Smooth muscle cell (in vitro differentiated cells): ENCODE measurements at regions not wholly inside any gene's neighbourhood (a gene's known extent, or its start where the extent isn't known, plus 50 kb on each side); places are given as distances from the start of the nearest gene placed in this dataset.

Experiments used
- DNase-seq: peaks from one replicate; lab custom pipeline; 2025; ENCODE audit not compliant: unreplicated experiment; lab: John Stamatoyannopoulos, UW
- H2AFZ ChIP-seq: fragments of 200-600 bp; sonication (generic); 2 replicates; pipeline ENCODE4 v1.6.0; 2016; ENCODE audit warnings: antibody characterized with exemption, low read depth, mild to moderate bottlenecking
- H3F3A ChIP-seq: fragments of 200-600 bp; sonication (generic); 2 replicates; pipeline ENCODE4 v1.6.0; 2017; ENCODE audit warnings: antibody characterized with exemption, low read depth
- H3K27ac ChIP-seq: fragments of 200-600 bp; sonication (generic); 2 replicates; pipeline ENCODE4 v1.5.1; 2016; ENCODE audit warnings: low read depth, mild to moderate bottlenecking
- H3K27me3 ChIP-seq: fragments of 200-600 bp; sonication (generic); 2 replicates; pipeline ENCODE4 v1.6.1; 2016; ENCODE audit warnings: low read depth, mild to moderate bottlenecking
- H3K36me3 ChIP-seq: fragments of 200-600 bp; sonication (generic); 2 replicates; pipeline ENCODE4 v1.5.1; 2016; ENCODE audit warnings: low read depth
- H3K4me1 ChIP-seq: fragments of 200-600 bp; sonication (generic); 2 replicates; pipeline ENCODE4 v1.5.1; 2016; ENCODE audit warnings: low read depth
- H3K4me2 ChIP-seq: fragments of 200-600 bp; sonication (generic); 2 replicates; pipeline ENCODE4 v1.6.0; 2016; ENCODE audit warnings: mild to moderate bottlenecking
- H3K4me3 ChIP-seq: fragments of 200-600 bp; sonication (generic); 2 replicates; pipeline ENCODE4 v1.5.1; 2016; ENCODE audit warnings: mild to moderate bottlenecking
- H3K79me2 ChIP-seq: fragments of 200-600 bp; sonication (generic); 2 replicates; pipeline ENCODE4 v1.6.0; 2016; ENCODE audit warnings: low read depth, mild to moderate bottlenecking
- H3K9ac ChIP-seq: fragments of 200-600 bp; sonication (generic); 2 replicates; pipeline ENCODE4 v1.6.0; 2016; ENCODE audit warnings: low read depth
- H3K9me3 ChIP-seq: fragments of 200-600 bp; sonication (generic); replicated peaks from 2 replicates; pipeline ENCODE4 v1.5.1; 2016; ENCODE audit warnings: low read depth
- H4K20me1 ChIP-seq: fragments of 200-600 bp; sonication (generic); 2 replicates; pipeline ENCODE4 v1.6.0; 2016; ENCODE audit warnings: low read depth
- CTCF ChIP-seq: fragments of 200-600 bp; sonication (generic); IDR thresholded peaks from 2 replicates; pipeline ENCODE4 v1.5.1; 2017; ENCODE audit warnings: borderline replicate concordance, mild to moderate bottlenecking, antibody characterized with exemption; ENCODE audit not compliant: insufficient read depth, poor library complexity, severe bottlenecking
- WGBS: methylation state at CpG from one replicate; pipeline ENCODE4 v1.1.7; 2016; ENCODE audit warnings: low lambda C conversion rate; 5-methylcytosine and 5-hydroxymethylcytosine counted together

GRCh38 chr6:56364431-56364826, 117.0 kb upstream of the COL21A1 start:
- no peak for TF ChIP-seq CTCF
- H4K20me1 ChIP-seq = no peaks in the 10 kb centered on the region
- no peak overlapping the region for H3K9ac ChIP-seq
- H3K9me3 ChIP-seq = no peaks in the 10 kb centered on the region
- no peaks in the 10 kb centered on the region for H3K79me2 ChIP-seq
- H2AFZ ChIP-seq = no peak overlapping the region
- H3K4me3 ChIP-seq = no peak overlapping the region
- H3K4me1 ChIP-seq = peaks cover 23% of the 10 kb centered on the region
- H3K27ac ChIP-seq = peak overlapping the region; percentile 43
- no peak for DNase-seq
- peak overlapping the region; percentile 70 for H3K4me2 ChIP-seq
- peaks cover 4% of the 10 kb centered on the region for H3F3A ChIP-seq
- H3K27me3 ChIP-seq = no peaks in the 10 kb centered on the region
- H3K36me3 ChIP-seq = no peaks in the 10 kb centered on the region

- H3K4me2 ChIP-seq = peak overlapping the region; percentile 70
- no peak for DNase-seq
- WGBS = 63% methylated on average over 5 of the region's 5 CpGs
These were observed 116.5 kb upstream of the COL21A1 start for GRCh38 chr6:56363796-56364430.

GRCh38 chr6:56361812-56362211, 114.4 kb upstream of the COL21A1 start:
- Histone ChIP-seq H3K9ac (no peak overlapping the region), H3K9me3 (no peaks in the 10 kb centered on the region), H3F3A (peaks cover 4% of the 10 kb centered on the region), H4K20me1 (no peaks in the 10 kb centered on the region), H3K4me2 (no peak overlapping the region), H2AFZ (no peak overlapping the region), H3K4me3 (no peak overlapping the region), H3K27me3 (no peaks in the 10 kb centered on the region), H3K79me2 (no peaks in the 10 kb centered on the region), H3K36me3 (no peaks in the 10 kb centered on the region), H3K4me1 (peaks cover 23% of the 10 kb centered on the region), H3K27ac (no peak overlapping the region)
- WGBS = 99% methylated on average over 4 of the region's 4 CpGs
- TF ChIP-seq CTCF = no peak
- DNase-seq = no peak

More at GRCh38 chr6:56363796-56364430, 116.5 kb upstream of the COL21A1 start:
- TF ChIP-seq CTCF = no peak
- Histone ChIP-seq H3K79me2 (no peaks in the 10 kb centered on the region), H3K9me3 (no peaks in the 10 kb centered on the region), H3K4me1 (peaks cover 23% of the 10 kb centered on the region), H3K9ac (no peak overlapping the region), H3K4me3 (no peak overlapping the region), H3K36me3 (no peaks in the 10 kb centered on the region), H3F3A (peaks cover 4% of the 10 kb centered on the region), H4K20me1 (no peaks in the 10 kb centered on the region), H3K27me3 (no peaks in the 10 kb centered on the region), H3K27ac (peak overlapping the region; percentile 43), H2AFZ (no peak overlapping the region)
